IMR-90 (cell line): ENCODE measurements at regions not wholly inside any gene's neighbourhood (a gene's known extent, or its start where the extent isn't known, plus 50 kb on each side); places are given as distances from the start of the nearest gene placed in this dataset.

ENCODE experiments used
- ATAC-seq: fragments of 200-7000 bp; cut with Tn5 transposase; 2 replicates; pipeline ENCODE4 v1.9.1; 2020; ENCODE audit warnings: low read depth, mild to moderate bottlenecking, moderate library complexity
- BruUV-seq: library from RNA; stranded (reverse); fragments of 400-500 nt; replicated peaks from 2 replicates; lab custom pipeline; 2021; lab: Mats Ljungman, UMichigan
- CTCF ChIA-PET: fragments of 300-600 bp; formaldehyde crosslinking; extraction: SDS; loops from one replicate; lab custom pipeline; 2021; ENCODE audit warnings: antibody characterized with exemption; lab: Yijun Ruan, JAX
- POLR2A ChIA-PET: fragments of 300-600 bp; sonication (Branson Sonifier 250); formaldehyde crosslinking; loops from one replicate; lab custom pipeline; 2022; ENCODE audit warnings: antibody characterized with exemption; ENCODE audit not compliant: unreplicated experiment; lab: Charles Lee
- DNase-seq: peaks from one replicate; pipeline ENCODE4 v3.0.0; 2013
- H2AFZ ChIP-seq: replicated peaks from 2 replicates; pipeline ENCODE3; 2013; ENCODE audit warnings: low read length, mild to moderate bottlenecking; ENCODE audit not compliant: poor library complexity
- H2AK5ac ChIP-seq: 2 replicates; pipeline ENCODE4 v1.6.1; 2013; ENCODE audit warnings: low read depth, low read length, inconsistent platforms
- H2AK9ac ChIP-seq: replicated peaks from 2 replicates; pipeline ENCODE3; 2013; ENCODE audit warnings: mild to moderate bottlenecking, low read depth, low read length, moderate library complexity; ENCODE audit not compliant: poor library complexity
- H2BK120ac ChIP-seq: 2 replicates; pipeline ENCODE4 v1.6.1; 2013; ENCODE audit warnings: low read depth, low read length, inconsistent platforms
- H2BK15ac ChIP-seq: 3 replicates; pipeline ENCODE4 v1.6.1; 2013; ENCODE audit warnings: low read depth, low read length, inconsistent platforms
- H2BK20ac ChIP-seq: 2 replicates; pipeline ENCODE4 v1.6.1; 2013; ENCODE audit warnings: low read depth, mild to moderate bottlenecking, inconsistent platforms, low read length, moderate library complexity
- H2BK5ac ChIP-seq: 2 replicates; pipeline ENCODE4 v1.6.1; 2013; ENCODE audit warnings: mild to moderate bottlenecking, low read depth, low read length, inconsistent platforms; ENCODE audit not compliant: poor library complexity, severe bottlenecking
- H3K14ac ChIP-seq: replicated peaks from 2 replicates; pipeline ENCODE4 v1.6.1; 2013; ENCODE audit warnings: low read depth, low read length, inconsistent platforms
- H3K18ac ChIP-seq: 2 replicates; pipeline ENCODE4 v1.6.1; 2013; ENCODE audit warnings: low read depth, low read length, control low read depth
- H3K23ac ChIP-seq: 2 replicates; pipeline ENCODE4 v1.6.1; 2013; ENCODE audit warnings: low read depth, low read length, inconsistent platforms
- H3K27ac ChIP-seq: 2 replicates; pipeline ENCODE4 v1.5.1; 2013; ENCODE audit warnings: mild to moderate bottlenecking, control low read depth, low read length; ENCODE audit not compliant: insufficient read depth
- H3K27me3 ChIP-seq: 2 replicates; pipeline ENCODE4 v1.6.1; 2013; ENCODE audit warnings: low read length; ENCODE audit not compliant: control insufficient read depth, insufficient read depth
- H3K36me3 ChIP-seq: 2 replicates; pipeline ENCODE4 v1.6.1; 2013; ENCODE audit warnings: low read length, mixed read lengths; ENCODE audit not compliant: control insufficient read depth, insufficient read depth
- H3K4ac ChIP-seq: 2 replicates; pipeline ENCODE4 v1.6.1; 2013; ENCODE audit warnings: low read depth, low read length, inconsistent platforms
- H3K4me1 ChIP-seq: 2 replicates; pipeline ENCODE4 v1.6.1; 2013; ENCODE audit warnings: low read length, mixed read lengths; ENCODE audit not compliant: control insufficient read depth, insufficient read depth
- H3K4me2 ChIP-seq: 2 replicates; pipeline ENCODE4 v1.6.1; 2013; ENCODE audit warnings: low read depth, mild to moderate bottlenecking, control low read depth, low read length, moderate library complexity
- H3K4me3 ChIP-seq: 2 replicates; pipeline ENCODE4 v1.5.1; 2013; ENCODE audit warnings: low read depth, mild to moderate bottlenecking, control low read depth, low read length, moderate library complexity; ENCODE audit not compliant: insufficient read depth
- H3K56ac ChIP-seq: 2 replicates; pipeline ENCODE4 v1.6.1; 2013; ENCODE audit warnings: low read length, inconsistent platforms; ENCODE audit not compliant: insufficient read depth; ENCODE audit errors: extremely low read depth
- H3K79me1 ChIP-seq, 2 experiments: 2 replicates each; pipeline ENCODE4 v1.6.1; 2013; ENCODE audit warnings: low read length in 2 of 2, inconsistent platforms in 1 of 2, low read depth in 1 of 2
- H3K9ac ChIP-seq: 2 replicates; pipeline ENCODE4 v1.6.1; 2013; ENCODE audit warnings: low read depth, low read length, control low read depth
- H3K9me1 ChIP-seq: 2 replicates; pipeline ENCODE4 v1.6.1; 2013; ENCODE audit warnings: low read length, inconsistent platforms; ENCODE audit not compliant: insufficient read depth
- H3K9me3 ChIP-seq: 2 replicates; pipeline ENCODE4 v1.6.1; 2013; ENCODE audit warnings: low read length; ENCODE audit not compliant: control insufficient read depth, insufficient read depth
- H4K20me1 ChIP-seq: 2 replicates; pipeline ENCODE4 v1.6.1; 2013; ENCODE audit warnings: low read length, inconsistent platforms; ENCODE audit not compliant: insufficient read depth
- H4K5ac ChIP-seq: 2 replicates; pipeline ENCODE4 v1.6.1; 2013; ENCODE audit warnings: mild to moderate bottlenecking, low read depth, low read length, control low read depth
- H4K8ac ChIP-seq, 2 experiments: 2 replicates each; pipeline ENCODE4 v1.6.1; 2013; ENCODE audit warnings: low read depth in 2 of 2, low read length in 2 of 2, control low read depth in 1 of 2, inconsistent platforms in 1 of 2
- H4K91ac ChIP-seq: 2 replicates; pipeline ENCODE4 v1.6.1; 2013; ENCODE audit warnings: low read depth, low read length, inconsistent platforms; ENCODE audit not compliant: insufficient read depth
- BHLHE40 ChIP-seq: fragments of 150-350 bp; IDR thresholded peaks from 2 replicates; pipeline ENCODE4 v1.6.1; 2016; ENCODE audit warnings: mild to moderate bottlenecking, low read depth, low read length
- CEBPB ChIP-seq: IDR thresholded peaks from 2 replicates; pipeline ENCODE4 v1.6.1; 2012; ENCODE audit warnings: low read depth, low read length, improper control_type of control experiment
- CHD1 ChIP-seq: IDR thresholded peaks from 2 replicates; pipeline ENCODE4 v1.6.1; 2012; ENCODE audit warnings: low read depth, low read length, improper control_type of control experiment
- CTCF ChIP-seq: conservative IDR thresholded peaks from 2 replicates; pipeline ENCODE4 v1.5.1; 2012; ENCODE audit warnings: mild to moderate bottlenecking, low read depth, low read length, improper control_type of control experiment
- FOS ChIP-seq: fragments of 150-350 bp; IDR thresholded peaks from 2 replicates; pipeline ENCODE4 v1.6.1; 2016; ENCODE audit warnings: low read depth, low read length
- MAFK ChIP-seq: IDR thresholded peaks from 2 replicates; pipeline ENCODE4 v1.6.1; 2012; ENCODE audit warnings: low read depth, low read length, improper control_type of control experiment
- MAZ ChIP-seq: IDR thresholded peaks from 2 replicates; pipeline ENCODE4 v1.6.1; 2012; ENCODE audit warnings: low read depth, mild to moderate bottlenecking, low read length, improper control_type of control experiment, moderate library complexity, borderline replicate concordance
- MXI1 ChIP-seq: IDR thresholded peaks from 2 replicates; pipeline ENCODE4 v1.6.1; 2012; ENCODE audit warnings: low read depth, mild to moderate bottlenecking, low read length, moderate library complexity, borderline replicate concordance
- NFE2L2 ChIP-seq: fragments of 150-350 bp; IDR thresholded peaks from 2 replicates; pipeline ENCODE4 v1.6.1; 2016; ENCODE audit warnings: low read depth, mild to moderate bottlenecking, low read length
- POLR2A ChIP-seq: IDR thresholded peaks from 2 replicates; pipeline ENCODE4 v1.6.1; 2012; ENCODE audit warnings: mild to moderate bottlenecking, low read depth, low read length
- RAD21 ChIP-seq: IDR thresholded peaks from 2 replicates; pipeline ENCODE4 v1.6.1; 2012; ENCODE audit warnings: low read length, improper control_type of control experiment
- RCOR1 ChIP-seq: IDR thresholded peaks from 2 replicates; pipeline ENCODE4 v1.6.1; 2012; ENCODE audit warnings: mild to moderate bottlenecking, low read length, improper control_type of control experiment; ENCODE audit not compliant: insufficient replicate concordance
- RFX5 ChIP-seq: IDR thresholded peaks from 2 replicates; pipeline ENCODE4 v1.8.0; 2012; ENCODE audit warnings: low read depth, mild to moderate bottlenecking, low read length, moderate library complexity
- SMC3 ChIP-seq: fragments of 150-350 bp; IDR thresholded peaks from 2 replicates; pipeline ENCODE4 v1.6.1; 2016; ENCODE audit warnings: low read depth, mild to moderate bottlenecking, antibody characterized with exemption, low read length, moderate library complexity
- USF2 ChIP-seq: fragments of 150-350 bp; IDR thresholded peaks from 2 replicates; pipeline ENCODE4 v1.6.1; 2017; ENCODE audit warnings: mild to moderate bottlenecking, antibody characterized with exemption, low read length, low read depth
- WGBS, 2 experiments: methylation state at CpG; one replicate each; pipeline versions ENCODE4 v1.1.5 to v1.1.7; 2013; ENCODE audit warnings: missing lambda C conversion rate in 2 of 2; ENCODE audit not compliant: insufficient read length in 1 of 2; ENCODE audit errors: extremely low coverage in 2 of 2; 5-methylcytosine and 5-hydroxymethylcytosine counted together
- dilution Hi-C: fragments of 300-500 bp; cut with HindIII; formaldehyde crosslinking; loops from one replicate; pipeline ENCODE4 v1.14.3; 2018; ENCODE audit warnings: low sequenced_read_pairs; ENCODE audit not compliant: unreplicated experiment
- in situ Hi-C: fragments of 300-500 bp; cut with MboI; formaldehyde crosslinking; loops from 3 replicates; pipeline ENCODE4 v1.14.3; 2019; ENCODE audit warnings: low sequenced_read_pairs, inconsistent platforms, mixed read lengths
- intact Hi-C: fragments of 100-400 bp; cut with micrococcal nuclease; formaldehyde crosslinking; loops from 2 replicates; pipeline ENCODE4 v1.10.0; 2022
- TF ChIP-seq, protein P1 (sequence below): fragments of 150-350 bp; IDR thresholded peaks from 2 replicates; pipeline ENCODE4 v1.6.1; 2016; ENCODE audit warnings: low read depth, mild to moderate bottlenecking, low read length, moderate library complexity, borderline replicate concordance

DNA sequence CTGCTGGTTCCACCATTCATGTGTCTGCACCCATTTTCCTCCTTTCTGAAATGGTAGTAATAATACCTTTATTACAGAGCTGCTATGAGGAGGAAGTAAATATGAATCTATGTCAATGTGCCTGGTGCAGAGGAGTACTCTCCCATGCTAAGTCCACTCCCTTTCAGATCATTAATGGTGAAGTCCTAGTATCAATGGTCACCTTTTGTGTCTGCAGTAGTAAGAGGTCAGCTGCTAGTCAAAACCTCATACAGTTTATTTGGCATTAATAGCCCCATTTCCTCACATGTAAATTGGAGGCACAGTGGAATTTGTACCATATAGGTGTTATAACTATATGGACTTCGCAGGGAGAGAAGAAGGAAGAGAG, 581.0 kb downstream of the REEP3 start:
- Histone ChIP-seq H4K8ac (no peak overlapping the region), H2BK15ac (no peak overlapping the region), H2BK5ac (no peak overlapping the region), H3K14ac (no peak overlapping the region), H3K9me1 (no peaks in the 10 kb centered on the region), H3K4me2 (no peak overlapping the region), H3K4me3 (no peak overlapping the region), H3K27me3 (no peaks in the 10 kb centered on the region), H2AK9ac (no peak overlapping the region), H3K4ac (no peak overlapping the region), H2BK120ac (no peak overlapping the region), H4K5ac (no peak overlapping the region), H3K27ac (no peak overlapping the region), H4K91ac (no peak overlapping the region), H3K9me3 (no peaks in the 10 kb centered on the region), H4K20me1 (no peaks in the 10 kb centered on the region), H3K36me3 (no peaks in the 10 kb centered on the region), H3K4me1 (no peaks in the 10 kb centered on the region), H3K56ac (no peak overlapping the region), H3K23ac (no peak overlapping the region), H2BK20ac (no peak overlapping the region), H2AK5ac (no peak overlapping the region), H3K9ac (no peak overlapping the region), H2AFZ (no peak overlapping the region), H3K18ac (no peak overlapping the region), H3K79me1 (no peaks in the 10 kb centered on the region)
- dilution Hi-C loops: no loop called here
- TF ChIP-seq CEBPB (no peak), BHLHE40 (no peak), RAD21 (no peak), NFE2L2 (no peak), MAZ (no peak), CTCF (no peak), USF2 (no peak), FOS (no peak), RFX5 (no peak), POLR2A (no peak), RCOR1 (no peak), SMC3 (no peak), CHD1 (no peak), MAFK (no peak), MXI1 (no peak)
- TF ChIP-seq, protein P1, sequence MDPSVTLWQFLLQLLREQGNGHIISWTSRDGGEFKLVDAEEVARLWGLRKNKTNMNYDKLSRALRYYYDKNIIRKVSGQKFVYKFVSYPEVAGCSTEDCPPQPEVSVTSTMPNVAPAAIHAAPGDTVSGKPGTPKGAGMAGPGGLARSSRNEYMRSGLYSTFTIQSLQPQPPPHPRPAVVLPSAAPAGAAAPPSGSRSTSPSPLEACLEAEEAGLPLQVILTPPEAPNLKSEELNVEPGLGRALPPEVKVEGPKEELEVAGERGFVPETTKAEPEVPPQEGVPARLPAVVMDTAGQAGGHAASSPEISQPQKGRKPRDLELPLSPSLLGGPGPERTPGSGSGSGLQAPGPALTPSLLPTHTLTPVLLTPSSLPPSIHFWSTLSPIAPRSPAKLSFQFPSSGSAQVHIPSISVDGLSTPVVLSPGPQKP: no peak
- no CpG with 5 or more reads among the region's 1 CpG for WGBS, 2 experiments
- intact Hi-C loops: no loop called here
- BruUV-seq: no TSS peak
- CTCF ChIA-PET: no interaction called here
- DNase-seq (no peak), ATAC-seq (no peak)
- in situ Hi-C loops: no loop called here
- POLR2A ChIA-PET: no interaction called here
